GM18951 (cell line): ENCODE measurements at regions not wholly inside any gene's neighbourhood (a gene's known extent, or its start where the extent isn't known, plus 50 kb on each side); places are given as distances from the start of the nearest gene placed in this dataset.
"Not testable (repeated sequence)": the region's sequence is repeated elsewhere in the genome, so short reads cannot be mapped to it uniquely, and the experiment has no call there.

Experiments
- POLR2A ChIP-seq: IDR thresholded peaks from 4 replicates; pipeline ENCODE4 v1.6.1; 2011; ENCODE audit warnings: mild to moderate bottlenecking; ENCODE audit not compliant: insufficient read length, insufficient read depth; ENCODE audit errors: extremely low read depth
- in situ Hi-C: fragments of 300-500 bp; cut with MboI; formaldehyde crosslinking; loops from one replicate; pipeline ENCODE4 v1.12.0; 2022; ENCODE audit warnings: low sequenced_read_pairs, mixed read lengths, inconsistent platforms; ENCODE audit not compliant: unreplicated experiment

DNA sequence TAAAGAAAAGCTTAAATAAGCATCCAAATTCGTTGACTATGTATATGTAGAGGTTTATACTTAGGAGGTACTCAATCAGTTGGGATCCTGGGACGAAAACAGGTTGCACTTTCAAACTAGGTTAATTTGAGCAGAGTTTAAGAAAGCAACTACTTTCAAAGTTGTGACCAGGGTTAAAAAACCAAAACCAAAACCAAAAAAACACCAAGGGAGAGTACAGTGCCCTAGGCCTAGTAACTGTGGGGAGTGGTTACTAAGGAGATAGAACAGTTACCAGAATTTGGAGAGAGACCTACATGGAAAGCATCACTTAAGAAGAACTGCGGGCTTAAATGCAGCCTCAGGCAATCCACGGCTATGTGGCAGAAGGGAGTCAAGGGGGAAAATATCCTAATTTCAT lies 148.3 kb downstream of the JRKL start:
- in situ Hi-C loops, result no loop called here
- TF ChIP-seq POLR2A, result no peak

DNA sequence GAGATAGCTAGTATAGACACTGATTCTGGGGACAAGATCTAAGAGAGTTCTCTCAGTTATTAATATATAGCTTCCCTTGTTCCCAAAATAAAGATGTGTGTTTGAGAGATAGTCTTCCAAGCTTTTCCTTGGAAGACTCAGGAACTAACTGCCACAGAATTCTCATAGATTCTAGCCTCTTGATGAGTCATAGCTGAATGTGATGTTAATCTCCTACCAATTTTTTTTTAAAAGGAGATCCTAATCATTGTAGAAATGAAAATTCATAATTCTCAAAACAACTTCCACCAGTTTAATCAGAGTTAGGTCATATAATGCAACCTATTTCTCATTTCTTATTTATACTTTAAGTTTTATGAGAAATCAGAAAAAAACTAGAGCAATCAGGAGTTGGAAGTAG lies 148.8 kb downstream of the JRKL start:
- no peak for TF ChIP-seq POLR2A
- in situ Hi-C loops, result no loop called here

DNA sequence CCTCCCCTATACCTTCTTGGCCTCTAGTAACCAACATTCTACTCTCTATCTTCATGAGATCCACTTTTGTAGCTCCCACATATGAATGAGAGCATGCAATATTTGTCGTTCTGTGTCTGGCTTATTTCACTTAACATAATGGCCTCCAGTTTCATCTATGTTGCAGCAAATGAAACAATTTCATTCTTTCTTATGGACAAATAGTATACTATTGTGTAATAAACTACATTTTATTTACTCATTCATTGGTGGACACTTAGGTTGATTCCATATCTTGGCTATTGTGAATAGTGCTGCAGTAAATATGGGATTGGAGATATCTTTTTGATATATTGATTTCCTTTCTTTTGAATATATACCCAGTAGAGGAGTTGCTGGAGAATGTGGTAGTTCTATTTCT lies 151.1 kb downstream of the JRKL start:
- in situ Hi-C loops, result no loop called here
- TF ChIP-seq POLR2A, result no peak

DNA sequence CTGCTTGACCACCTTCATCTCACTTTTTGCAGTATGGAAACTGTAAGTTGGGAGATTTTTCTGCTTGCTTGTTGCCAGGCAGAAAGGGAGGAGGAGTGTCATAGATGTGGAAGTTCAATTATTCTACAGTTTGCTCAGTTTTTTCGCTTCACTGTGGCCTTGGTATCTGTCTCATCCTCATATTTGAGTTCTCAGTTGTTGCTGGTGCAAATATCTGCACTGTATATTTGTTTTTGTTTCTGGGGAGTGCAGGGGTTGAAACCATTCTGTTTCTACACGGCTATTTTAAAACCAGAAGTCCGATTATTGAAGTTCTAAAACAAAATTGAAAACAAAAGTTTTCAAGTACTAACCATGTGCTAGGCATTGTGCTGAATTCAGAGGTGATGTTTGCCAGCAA lies 153.4 kb downstream of the JRKL start:
- in situ Hi-C loops, result no loop called here
- no peak for TF ChIP-seq POLR2A

DNA sequence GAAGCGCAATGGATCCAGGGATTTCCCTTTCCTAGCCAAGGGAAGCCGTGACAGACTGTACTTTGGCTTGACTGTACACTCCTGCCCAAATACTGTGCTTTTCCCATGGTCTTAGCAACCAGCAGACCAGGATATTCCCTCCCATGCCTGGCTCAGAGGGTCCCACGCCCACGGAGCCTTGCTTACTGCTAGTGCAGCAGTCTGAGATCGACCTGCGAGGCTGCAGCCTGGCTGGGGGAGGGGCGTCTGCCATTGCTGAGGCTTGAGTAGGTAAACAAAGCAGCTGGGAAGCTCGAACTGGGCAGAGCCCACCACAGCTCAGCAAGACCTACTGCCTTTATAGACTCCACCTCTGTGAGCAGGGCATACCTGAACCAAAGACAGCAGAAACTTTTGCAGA lies 155.4 kb downstream of the JRKL start:
- in situ Hi-C loops, result not testable (repeated sequence)

DNA sequence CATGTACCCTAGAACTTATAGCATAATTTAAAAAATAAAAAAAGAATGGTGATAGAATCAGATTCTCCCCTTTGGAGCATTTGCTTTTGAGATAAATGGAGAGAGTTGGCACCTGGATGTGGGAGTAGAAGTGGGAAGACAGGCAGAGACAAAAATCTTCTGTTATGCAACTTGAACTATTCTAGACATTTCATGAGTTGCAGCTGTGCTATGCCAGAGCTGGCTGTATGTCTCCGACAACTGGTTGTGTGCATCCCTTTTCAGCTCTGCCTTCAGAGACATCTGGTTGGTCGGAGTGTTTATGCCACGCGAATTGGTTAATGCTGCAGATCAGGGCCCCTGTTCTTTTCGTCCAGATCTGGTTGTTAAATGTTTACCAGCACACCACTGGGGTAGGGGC lies 161.3 kb downstream of the JRKL start:
- no peak for TF ChIP-seq POLR2A
- in situ Hi-C loops, result no loop called here

DNA sequence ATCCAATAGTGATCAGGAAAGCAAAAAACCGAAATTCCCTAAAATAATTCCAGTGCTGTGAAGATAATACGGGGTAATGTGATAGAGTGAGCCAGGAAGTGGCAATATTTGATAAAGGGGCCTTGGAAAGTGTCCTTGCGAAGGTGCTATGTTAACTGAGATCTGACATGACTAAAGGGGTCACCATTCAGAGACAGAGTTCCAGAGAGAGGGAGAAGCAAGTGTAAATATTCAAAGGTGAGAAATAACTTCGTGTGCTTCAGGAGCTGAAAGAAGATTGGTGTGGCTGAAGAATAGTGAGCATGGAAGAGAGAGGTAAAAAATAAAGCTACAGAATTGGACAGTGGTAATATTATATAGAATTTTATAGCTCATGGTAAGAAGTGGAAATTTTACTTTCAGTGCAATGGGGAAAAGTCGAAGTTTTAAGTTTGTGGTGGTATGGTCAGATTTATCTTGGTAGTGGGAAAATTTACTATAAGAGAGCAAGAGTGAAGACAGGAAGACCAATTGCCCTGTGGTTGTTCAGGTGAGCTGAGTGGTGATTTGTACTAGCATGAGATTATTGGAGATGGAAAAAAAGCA lies 164.5 kb downstream of the JRKL start:
- in situ Hi-C loops, result no loop called here
- no peak for TF ChIP-seq POLR2A

DNA sequence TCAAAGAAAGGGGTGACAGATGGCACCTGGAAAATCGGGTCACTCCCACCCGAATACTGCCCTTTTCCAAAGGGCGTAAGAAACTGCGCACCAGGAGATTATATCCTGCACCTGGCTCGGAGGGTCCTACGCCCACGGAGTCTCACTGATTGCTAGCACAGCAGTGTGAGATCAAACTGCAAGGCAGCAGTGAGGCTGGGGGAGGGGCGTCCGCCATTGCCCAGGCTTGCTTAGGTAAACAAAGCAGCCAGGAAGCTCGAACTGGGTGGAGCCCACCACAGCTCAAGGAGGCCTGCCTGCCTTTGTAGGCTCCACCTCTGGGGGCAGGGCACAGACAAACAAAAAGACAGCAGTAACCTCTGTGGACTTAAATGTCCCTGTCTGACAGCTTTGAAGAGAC lies 166.0 kb downstream of the JRKL start:
- in situ Hi-C loops, result not testable (repeated sequence)

DNA sequence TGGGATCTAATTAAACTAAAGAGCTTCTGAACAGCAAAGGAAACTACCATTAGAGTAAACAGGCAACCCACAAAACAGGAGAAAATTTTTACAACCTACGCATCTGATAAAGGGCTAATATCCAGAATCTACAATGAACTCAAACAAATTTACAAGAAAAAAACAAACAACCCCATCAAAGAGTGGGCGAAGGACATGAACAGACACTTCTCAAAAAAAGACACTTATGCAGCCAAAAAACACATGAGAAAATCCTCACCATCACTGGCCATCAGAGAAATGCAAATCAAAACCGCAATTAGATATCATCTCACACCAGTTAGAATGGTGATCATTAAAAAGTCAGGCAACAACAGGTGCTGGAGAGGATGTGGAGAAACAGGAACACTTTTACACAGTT lies 170.9 kb downstream of the JRKL start:
- in situ Hi-C loops, result not testable (repeated sequence)

DNA sequence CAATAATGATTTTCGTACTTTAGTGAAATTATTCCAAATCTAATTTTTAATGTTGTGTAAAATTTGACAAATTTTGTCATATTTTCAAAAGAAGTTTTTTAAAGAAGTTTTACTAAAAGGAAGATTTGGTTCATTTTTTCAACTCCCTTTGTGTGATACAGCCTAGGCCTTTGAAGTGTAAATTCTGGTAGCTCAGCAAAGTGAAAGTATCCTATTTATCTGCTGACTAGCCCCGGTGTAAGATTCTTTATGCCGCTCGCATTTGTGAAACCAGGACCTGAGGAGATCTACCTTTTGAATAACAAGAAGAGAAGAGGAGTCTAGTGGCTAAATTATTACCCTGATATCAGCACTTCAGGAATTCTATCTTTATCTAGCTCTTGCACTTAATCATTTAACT lies 177.4 kb downstream of the JRKL start:
- in situ Hi-C loops, result no loop called here
- no peak for TF ChIP-seq POLR2A

DNA sequence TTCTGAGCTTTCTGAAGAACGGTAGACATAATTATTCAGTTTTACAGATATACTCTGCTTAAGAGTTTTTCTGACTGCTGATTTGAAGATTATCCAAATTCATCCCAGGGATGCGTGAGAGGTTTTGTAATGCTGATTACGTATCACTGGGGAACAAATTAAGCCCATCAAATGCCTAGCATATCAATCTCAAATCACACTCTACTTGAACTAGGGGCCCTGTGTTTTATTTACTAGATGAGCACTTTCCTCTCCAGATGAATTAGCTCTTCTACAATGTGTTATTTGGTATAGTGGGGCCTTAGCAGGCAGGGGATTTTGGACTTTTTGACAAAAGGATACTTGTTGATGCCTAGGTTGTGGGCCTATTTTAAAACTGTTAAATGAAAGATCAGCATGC lies 177.9 kb downstream of the JRKL start:
- TF ChIP-seq POLR2A, result no peak
- in situ Hi-C loops, result no loop called here

DNA sequence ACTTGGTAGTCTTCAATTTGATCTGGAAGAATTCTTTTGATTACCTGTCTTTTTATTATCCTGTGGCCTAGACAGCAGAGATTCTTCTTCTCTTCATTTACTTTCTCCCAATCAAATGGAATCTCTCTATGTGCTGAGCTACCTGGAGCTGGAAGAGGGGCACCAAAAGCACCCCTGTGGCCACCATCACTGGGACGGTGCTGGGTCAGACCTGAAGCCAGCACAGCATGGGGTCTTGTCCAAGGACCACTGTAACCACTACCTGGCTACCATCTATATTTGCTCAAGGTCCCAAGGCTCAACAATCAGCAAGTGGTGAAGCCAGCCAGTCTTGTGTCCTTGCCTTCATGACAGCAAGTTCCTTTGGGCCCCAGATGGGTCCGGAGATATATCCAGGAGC lies 186.6 kb downstream of the JRKL start:
- TF ChIP-seq POLR2A, result no peak
- in situ Hi-C loops, result no loop called here

DNA sequence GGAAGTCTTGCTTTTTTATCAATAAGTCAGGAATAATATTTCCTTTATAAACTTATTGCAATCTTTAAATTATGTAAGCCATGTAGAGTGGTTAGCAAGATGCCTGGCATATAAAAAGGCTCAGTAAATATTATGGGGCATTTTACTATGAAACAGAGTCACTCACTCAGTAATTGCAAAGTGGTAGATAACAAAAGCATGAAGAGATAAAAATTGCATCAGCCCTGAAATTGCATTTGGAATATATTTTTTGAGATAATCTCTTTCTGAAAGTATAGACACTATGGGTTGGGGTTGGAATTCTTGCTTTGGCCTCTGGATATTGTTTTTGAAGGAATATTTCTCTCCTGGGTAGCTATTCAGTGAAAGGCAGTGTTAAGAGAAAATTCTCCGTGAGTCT lies 188.6 kb downstream of the JRKL start:
- no peak for TF ChIP-seq POLR2A
- in situ Hi-C loops, result no loop called here

DNA sequence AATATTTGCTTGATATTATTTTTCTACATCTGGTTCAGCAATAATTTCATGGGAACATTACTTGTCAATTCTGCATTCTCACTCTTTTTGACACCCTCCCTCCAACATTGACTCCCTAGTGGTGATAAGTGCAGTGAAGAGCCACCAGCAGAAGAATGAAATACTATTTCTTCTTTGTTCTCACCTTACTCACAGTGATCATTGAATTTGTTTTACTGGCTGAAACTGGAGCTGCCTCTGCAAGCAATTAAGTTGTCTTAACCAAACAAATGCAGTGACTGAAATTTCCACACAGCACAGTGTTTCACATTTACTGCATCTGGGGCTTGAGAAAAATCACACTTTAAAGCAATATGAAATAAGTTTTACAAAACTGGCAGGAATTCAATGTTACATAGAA lies 189.8 kb downstream of the JRKL start:
- TF ChIP-seq POLR2A, result no peak
- in situ Hi-C loops, result no loop called here

DNA sequence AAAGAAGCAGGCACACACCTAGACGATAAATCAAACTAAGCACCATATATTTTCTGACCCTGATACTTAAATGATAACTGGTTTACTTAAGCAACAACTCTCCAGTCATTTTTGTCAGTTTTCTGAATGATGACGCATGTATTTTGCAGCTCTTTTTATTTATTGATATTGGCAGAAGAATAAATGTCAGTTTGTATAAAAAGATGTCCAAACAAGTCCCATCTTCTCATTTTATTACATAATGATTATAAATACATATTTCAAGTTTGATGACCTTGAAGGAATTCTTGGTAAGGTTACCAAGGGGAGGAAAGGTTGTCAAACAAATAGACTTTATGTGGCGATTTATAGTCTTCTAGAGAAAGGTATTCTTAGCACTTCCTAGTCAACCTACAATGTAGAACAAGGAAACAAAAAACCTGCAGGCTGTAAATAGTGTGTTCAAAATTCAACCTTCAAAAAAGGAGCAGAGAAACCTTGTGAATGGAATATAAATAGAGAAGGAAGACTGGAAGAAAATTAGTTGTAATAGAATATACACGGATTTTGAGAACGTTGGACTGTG lies 190.7 kb downstream of the JRKL start:
- no peak for TF ChIP-seq POLR2A
- in situ Hi-C loops, result no loop called here

DNA sequence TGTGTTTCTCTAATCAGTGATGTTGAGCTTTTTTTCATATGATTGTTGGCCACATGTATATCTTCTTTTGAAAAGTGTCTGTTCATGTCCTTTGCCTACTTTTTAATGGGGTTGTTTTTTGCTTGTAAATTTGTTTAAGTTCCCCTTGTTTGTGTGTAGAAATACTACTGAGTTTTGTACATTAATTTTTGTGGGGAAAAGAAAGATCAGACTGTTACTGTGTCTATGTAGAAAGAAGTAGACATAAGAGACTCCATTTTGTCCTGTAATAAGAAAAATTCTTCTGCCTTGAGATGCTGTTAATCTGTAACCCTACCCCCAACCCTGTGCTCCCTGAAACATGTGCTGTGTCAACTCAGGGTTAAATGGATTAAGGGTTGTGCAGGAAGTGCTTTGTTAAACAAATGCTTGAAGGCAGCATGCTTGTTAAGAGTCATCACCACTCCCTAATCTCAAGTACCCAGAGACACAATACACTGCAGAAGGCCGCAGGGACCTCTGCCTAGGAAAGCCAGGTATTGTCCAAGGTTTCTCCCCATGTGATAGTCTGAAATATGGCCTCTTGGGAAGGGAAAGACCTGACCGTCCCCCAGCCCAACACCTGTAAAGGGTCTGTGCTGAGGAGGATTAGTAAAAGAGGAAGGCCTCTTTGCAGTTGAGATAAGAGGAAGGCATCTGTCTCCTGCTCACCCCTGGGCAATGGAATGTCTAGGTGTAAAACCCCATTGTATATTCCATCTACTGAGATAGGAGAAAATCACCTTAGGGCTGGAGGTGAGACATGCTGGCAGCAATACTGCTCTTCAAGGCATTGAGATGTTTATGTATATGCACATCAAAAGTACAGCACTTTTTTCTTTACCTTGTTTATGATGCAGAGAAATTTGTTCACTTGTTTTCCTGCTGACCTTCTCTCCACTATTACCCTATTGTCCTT lies 196.4 kb downstream of the JRKL start:
- in situ Hi-C loops, result not testable (repeated sequence)

DNA sequence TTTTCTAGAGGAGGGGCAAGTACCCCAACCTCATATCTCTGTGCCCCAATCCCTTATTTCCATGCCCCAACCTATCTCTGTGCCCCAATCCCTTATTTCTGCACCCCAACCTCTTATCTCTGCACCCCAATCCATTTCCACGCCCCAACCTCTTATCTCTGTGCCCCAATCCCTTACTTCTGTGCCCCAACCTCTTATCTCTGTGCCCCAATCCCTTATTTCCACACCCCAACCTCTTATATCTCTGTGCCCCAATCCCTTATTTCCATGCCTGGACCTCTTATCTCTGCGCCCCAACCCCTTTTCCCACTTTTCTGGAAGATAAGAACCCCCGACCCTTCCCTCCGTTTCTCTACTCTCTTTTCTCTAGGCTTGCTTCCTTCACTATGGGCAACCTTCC lies 199.0 kb downstream of the JRKL start:
- in situ Hi-C loops, result not testable (repeated sequence)
